ENCODE measurements at regions not wholly inside any gene's neighbourhood (a gene's known extent, or its start where the extent isn't known, plus 50 kb on each side); places are given as distances from the start of the nearest gene placed in this dataset.

- Histone ChIP-seq H3K36me3 (ENCODE audit: control insufficient read depth, insufficient read depth, low read length) (no peaks in the 10 kb centered on the region), H3K4me3 (ENCODE audit: low read depth, low read length) (no peak overlapping the region), H3K9me3 (ENCODE audit: control insufficient read depth, insufficient read depth, low read depth, low read length) (peaks cover 14% of the 10 kb centered on the region; the same call in 1 of the 2 replicates), H3K27me3 (ENCODE audit: control insufficient read depth, insufficient read depth, low read length) (no peaks in the 10 kb centered on the region), H3K27ac (ENCODE audit: low read depth, low read length) (no peak overlapping the region), H3K9ac (ENCODE audit: low read length) (no peak overlapping the region), H3K4me1 (ENCODE audit: control insufficient read depth, insufficient read depth, low read length) (no peaks in the 10 kb centered on the region)
These were observed 229.7 kb downstream of the GBA3 start for GRCh38 chr4:22922426-22922825.

GRCh38 chr4:22921936-22922335 lies 229.2 kb downstream of the GBA3 start:
- Histone ChIP-seq H3K9ac (ENCODE audit: low read length) (no peak overlapping the region), H3K9me3 (ENCODE audit: control insufficient read depth, insufficient read depth, low read depth, low read length) (peaks cover 14% of the 10 kb centered on the region; the same call in 1 of the 2 replicates), H3K27me3 (ENCODE audit: control insufficient read depth, insufficient read depth, low read length) (no peaks in the 10 kb centered on the region), H3K27ac (ENCODE audit: low read depth, low read length) (no peak overlapping the region), H3K4me3 (ENCODE audit: low read depth, low read length) (no peak overlapping the region), H3K4me1 (ENCODE audit: control insufficient read depth, insufficient read depth, low read length) (no peaks in the 10 kb centered on the region), H3K36me3 (ENCODE audit: control insufficient read depth, insufficient read depth, low read length) (no peaks in the 10 kb centered on the region)

- Histone ChIP-seq H3K4me1 (ENCODE audit: control insufficient read depth, insufficient read depth, low read length) (no peaks in the 10 kb centered on the region), H3K9ac (ENCODE audit: low read length) (no peak overlapping the region), H3K9me3 (ENCODE audit: control insufficient read depth, insufficient read depth, low read depth, low read length) (no peaks in the 10 kb centered on the region), H3K27me3 (ENCODE audit: control insufficient read depth, insufficient read depth, low read length) (no peaks in the 10 kb centered on the region), H3K36me3 (ENCODE audit: control insufficient read depth, insufficient read depth, low read length) (no peaks in the 10 kb centered on the region), H3K4me3 (ENCODE audit: low read depth, low read length) (no peak overlapping the region), H3K27ac (ENCODE audit: low read depth, low read length) (no peak overlapping the region)
These were observed 218.5 kb downstream of the GBA3 start for GRCh38 chr4:22911285-22911684.

GRCh38 chr4:22910200-22910599 lies 217.5 kb downstream of the GBA3 start:
- H3K27me3 ChIP-seq (ENCODE audit: control insufficient read depth, insufficient read depth, low read length), result no peaks in the 10 kb centered on the region
- H3K36me3 ChIP-seq (ENCODE audit: control insufficient read depth, insufficient read depth, low read length), result no peaks in the 10 kb centered on the region
- H3K4me1 ChIP-seq (ENCODE audit: control insufficient read depth, insufficient read depth, low read length), result no peaks in the 10 kb centered on the region
- H3K9ac ChIP-seq (ENCODE audit: low read length), result no peak overlapping the region
- no peaks in the 10 kb centered on the region for H3K9me3 ChIP-seq (ENCODE audit: control insufficient read depth, insufficient read depth, low read depth, low read length)
- H3K4me3 ChIP-seq (ENCODE audit: low read depth, low read length), result no peak overlapping the region
- no peak overlapping the region for H3K27ac ChIP-seq (ENCODE audit: low read depth, low read length)

GRCh38 chr4:22906045-22906444 lies 213.3 kb downstream of the GBA3 start:
- Histone ChIP-seq H3K4me1 (ENCODE audit: control insufficient read depth, insufficient read depth, low read length) (no peaks in the 10 kb centered on the region), H3K4me3 (ENCODE audit: low read depth, low read length) (no peak overlapping the region), H3K27ac (ENCODE audit: low read depth, low read length) (no peak overlapping the region), H3K9me3 (ENCODE audit: control insufficient read depth, insufficient read depth, low read depth, low read length) (no peaks in the 10 kb centered on the region), H3K36me3 (ENCODE audit: control insufficient read depth, insufficient read depth, low read length) (no peaks in the 10 kb centered on the region), H3K9ac (ENCODE audit: low read length) (no peak overlapping the region), H3K27me3 (ENCODE audit: control insufficient read depth, insufficient read depth, low read length) (no peaks in the 10 kb centered on the region)

- no peak overlapping the region for H3K9ac ChIP-seq (ENCODE audit: low read length)
- no peak overlapping the region for H3K4me3 ChIP-seq (ENCODE audit: low read depth, low read length)
- no peaks in the 10 kb centered on the region for H3K4me1 ChIP-seq (ENCODE audit: control insufficient read depth, insufficient read depth, low read length)
- H3K9me3 ChIP-seq (ENCODE audit: control insufficient read depth, insufficient read depth, low read depth, low read length), result no peaks in the 10 kb centered on the region
- H3K36me3 ChIP-seq (ENCODE audit: control insufficient read depth, insufficient read depth, low read length), result no peaks in the 10 kb centered on the region
- H3K27ac ChIP-seq (ENCODE audit: low read depth, low read length), result no peak overlapping the region
- H3K27me3 ChIP-seq (ENCODE audit: control insufficient read depth, insufficient read depth, low read length), result no peaks in the 10 kb centered on the region
These were observed 211.2 kb downstream of the GBA3 start for GRCh38 chr4:22903913-22904312.

DNA sequence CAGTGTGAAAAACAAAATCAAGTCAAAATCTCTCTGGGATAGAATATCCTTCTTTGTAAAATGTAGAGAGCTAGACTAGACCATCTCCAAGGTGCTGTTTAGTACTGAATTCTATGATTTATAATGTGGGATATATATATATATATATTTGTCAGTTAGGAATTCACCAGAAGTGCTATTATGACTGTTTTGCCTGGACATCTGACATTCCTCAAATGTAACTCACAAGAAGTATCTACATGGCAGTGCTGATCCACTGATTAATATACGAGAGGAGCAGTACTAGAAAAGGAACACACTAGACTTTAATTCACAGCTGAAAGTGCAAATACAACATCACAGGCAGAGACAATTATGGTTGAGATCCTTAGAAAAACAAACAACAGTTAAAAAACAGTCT lies 208.9 kb downstream of the GBA3 start:
- no peaks in the 10 kb centered on the region for H3K9me3 ChIP-seq (ENCODE audit: control insufficient read depth, insufficient read depth, low read depth, low read length)
- no peaks in the 10 kb centered on the region for H3K4me1 ChIP-seq (ENCODE audit: control insufficient read depth, insufficient read depth, low read length)
- H3K27ac ChIP-seq (ENCODE audit: low read depth, low read length), result no peak overlapping the region
- H3K4me3 ChIP-seq (ENCODE audit: low read depth, low read length), result no peak overlapping the region
- no peaks in the 10 kb centered on the region for H3K36me3 ChIP-seq (ENCODE audit: control insufficient read depth, insufficient read depth, low read length)
- H3K9ac ChIP-seq (ENCODE audit: low read length), result no peak overlapping the region
- H3K27me3 ChIP-seq (ENCODE audit: control insufficient read depth, insufficient read depth, low read length), result no peaks in the 10 kb centered on the region

DNA sequence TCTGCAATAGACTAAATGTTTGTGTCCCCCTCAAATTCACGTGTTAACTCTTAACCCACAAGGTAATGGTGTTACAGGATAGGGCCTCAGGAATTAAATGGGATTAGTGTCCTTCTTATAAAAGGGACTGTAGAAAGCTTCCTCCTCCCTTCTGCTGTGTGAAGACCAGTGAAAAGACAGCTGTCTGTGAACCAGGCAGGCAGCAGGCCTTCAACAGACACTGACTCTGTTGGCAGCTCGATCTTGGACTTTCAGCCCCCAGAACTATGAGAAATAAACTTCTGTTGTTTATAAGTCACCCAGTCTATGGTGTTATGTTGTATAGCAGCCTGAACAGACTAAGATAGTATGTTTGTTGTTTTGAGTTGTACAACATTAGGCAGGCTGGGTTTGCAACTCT lies 208.1 kb downstream of the GBA3 start:
- Histone ChIP-seq H3K4me3 (ENCODE audit: low read depth, low read length) (no peak overlapping the region), H3K27me3 (ENCODE audit: control insufficient read depth, insufficient read depth, low read length) (no peaks in the 10 kb centered on the region), H3K9me3 (ENCODE audit: control insufficient read depth, insufficient read depth, low read depth, low read length) (no peaks in the 10 kb centered on the region), H3K4me1 (ENCODE audit: control insufficient read depth, insufficient read depth, low read length) (no peaks in the 10 kb centered on the region), H3K36me3 (ENCODE audit: control insufficient read depth, insufficient read depth, low read length) (no peaks in the 10 kb centered on the region), H3K27ac (ENCODE audit: low read depth, low read length) (no peak overlapping the region), H3K9ac (ENCODE audit: low read length) (no peak overlapping the region)

DNA sequence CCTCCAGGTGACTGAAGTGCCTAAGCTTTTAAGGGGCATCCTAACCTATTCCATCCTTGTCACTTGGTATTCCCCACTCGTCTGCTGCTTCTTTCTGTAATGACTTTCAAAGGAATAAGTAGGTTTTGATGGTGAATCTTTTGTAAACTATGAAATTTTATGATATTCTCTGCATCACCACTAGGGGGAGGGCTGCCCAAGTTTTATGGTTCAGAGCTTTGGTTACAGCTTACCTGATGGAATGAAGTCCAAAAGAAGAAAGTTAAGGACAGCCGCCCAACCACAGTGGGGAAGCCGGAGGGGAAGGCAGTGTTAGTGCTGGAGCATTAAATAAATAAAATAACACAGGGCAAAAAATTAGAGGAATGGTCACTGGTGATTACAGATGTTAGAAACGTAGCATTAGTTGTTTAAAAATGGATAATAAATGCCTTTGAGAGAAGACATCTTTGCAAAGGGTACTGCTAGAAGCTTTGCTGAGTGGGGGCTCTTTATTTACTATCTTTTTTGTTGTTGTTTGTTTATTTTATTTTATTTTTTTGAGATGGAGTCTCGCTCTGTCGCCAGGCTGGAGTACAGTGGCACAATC lies 204.9 kb downstream of the GBA3 start:
- H3K27me3 ChIP-seq (ENCODE audit: control insufficient read depth, insufficient read depth, low read length), result no peaks in the 10 kb centered on the region
- no peaks in the 10 kb centered on the region for H3K4me1 ChIP-seq (ENCODE audit: control insufficient read depth, insufficient read depth, low read length)
- H3K4me3 ChIP-seq (ENCODE audit: low read depth, low read length), result no peak overlapping the region
- H3K9ac ChIP-seq (ENCODE audit: low read length), result no peak overlapping the region
- H3K27ac ChIP-seq (ENCODE audit: low read depth, low read length), result no peak overlapping the region
- peaks cover 3% of the 10 kb centered on the region; the same call in 1 of the 2 replicates for H3K9me3 ChIP-seq (ENCODE audit: control insufficient read depth, insufficient read depth, low read depth, low read length)
- no peaks in the 10 kb centered on the region for H3K36me3 ChIP-seq (ENCODE audit: control insufficient read depth, insufficient read depth, low read length)

DNA sequence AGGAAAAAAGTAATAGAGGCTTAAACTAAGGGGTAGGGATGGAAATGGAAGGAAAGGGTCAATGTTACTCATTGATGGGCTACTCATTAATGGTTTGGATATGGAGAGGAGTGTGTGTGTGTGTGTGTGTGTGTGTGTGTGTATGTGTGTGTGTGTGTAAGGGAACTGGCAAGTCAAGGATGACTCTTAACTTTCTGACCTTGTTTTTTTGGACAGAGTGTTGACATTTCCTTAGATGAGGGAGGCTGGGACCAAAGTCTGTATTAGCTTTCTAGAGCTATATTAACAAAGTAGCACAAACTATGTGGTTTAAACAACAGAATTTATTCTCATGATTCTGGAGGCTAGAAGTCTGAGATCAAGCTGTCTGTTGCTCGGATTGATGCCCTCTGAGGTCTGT lies 202.7 kb downstream of the GBA3 start:
- no peaks in the 10 kb centered on the region for H3K27me3 ChIP-seq (ENCODE audit: control insufficient read depth, insufficient read depth, low read length)
- no peak overlapping the region for H3K4me3 ChIP-seq (ENCODE audit: low read depth, low read length)
- no peak overlapping the region for H3K27ac ChIP-seq (ENCODE audit: low read depth, low read length)
- H3K4me1 ChIP-seq (ENCODE audit: control insufficient read depth, insufficient read depth, low read length), result no peaks in the 10 kb centered on the region
- H3K9ac ChIP-seq (ENCODE audit: low read length), result no peak overlapping the region
- H3K9me3 ChIP-seq (ENCODE audit: control insufficient read depth, insufficient read depth, low read depth, low read length), result peaks cover 9% of the 10 kb centered on the region
- no peaks in the 10 kb centered on the region for H3K36me3 ChIP-seq (ENCODE audit: control insufficient read depth, insufficient read depth, low read length)

GRCh38 chr4:22884157-22884556 lies 191.4 kb downstream of the GBA3 start:
- Histone ChIP-seq H3K36me3 (ENCODE audit: control insufficient read depth, insufficient read depth, low read length) (no peaks in the 10 kb centered on the region), H3K9ac (ENCODE audit: low read length) (no peak overlapping the region), H3K4me1 (ENCODE audit: control insufficient read depth, insufficient read depth, low read length) (no peaks in the 10 kb centered on the region), H3K4me3 (ENCODE audit: low read depth, low read length) (no peak overlapping the region), H3K27ac (ENCODE audit: low read depth, low read length) (no peak overlapping the region), H3K27me3 (ENCODE audit: control insufficient read depth, insufficient read depth, low read length) (no peaks in the 10 kb centered on the region), H3K9me3 (ENCODE audit: control insufficient read depth, insufficient read depth, low read depth, low read length) (peaks cover 20% of the 10 kb centered on the region)

DNA sequence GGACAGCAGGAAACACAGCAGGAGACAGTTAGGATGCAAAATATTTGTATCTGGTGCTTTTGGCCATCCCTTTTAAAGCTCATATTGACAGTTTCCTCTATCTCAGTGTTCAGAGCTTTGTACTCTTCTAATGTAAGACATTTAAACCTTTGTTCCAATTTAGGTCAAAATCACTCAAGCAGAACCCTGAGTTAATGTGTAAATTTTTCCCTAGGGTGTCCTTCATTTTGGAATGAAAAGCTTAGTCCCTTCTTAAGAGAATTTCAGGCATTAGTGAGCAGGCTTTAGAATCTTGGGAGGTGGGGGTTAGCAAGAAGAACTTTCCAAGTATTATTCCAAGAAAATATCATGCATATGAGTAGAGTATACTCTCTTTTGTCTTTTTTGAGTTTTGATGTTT lies 188.7 kb downstream of the GBA3 start:
- H3K9ac ChIP-seq (ENCODE audit: low read length), result no peak overlapping the region
- no peaks in the 10 kb centered on the region for H3K36me3 ChIP-seq (ENCODE audit: control insufficient read depth, insufficient read depth, low read length)
- no peak overlapping the region for H3K27ac ChIP-seq (ENCODE audit: low read depth, low read length)
- peaks cover 19% of the 10 kb centered on the region for H3K9me3 ChIP-seq (ENCODE audit: control insufficient read depth, insufficient read depth, low read depth, low read length)
- H3K27me3 ChIP-seq (ENCODE audit: control insufficient read depth, insufficient read depth, low read length), result no peaks in the 10 kb centered on the region
- no peak overlapping the region for H3K4me3 ChIP-seq (ENCODE audit: low read depth, low read length)
- no peaks in the 10 kb centered on the region for H3K4me1 ChIP-seq (ENCODE audit: control insufficient read depth, insufficient read depth, low read length)
